Effector memory CD8-positive, alpha-beta T cell (primary cell): ENCODE measurements at regions not wholly inside any gene's neighbourhood (a gene's known extent, or its start where the extent isn't known, plus 50 kb on each side); places are given as distances from the start of the nearest gene placed in this dataset.

Experiments used
- ATAC-seq: fragments of 150-1000 bp; cut with Tn5 transposase; replicated peaks from 2 replicates; pipeline ENCODE4 v1.10.0; 2021; ENCODE audit warnings: mild to moderate bottlenecking, moderate library complexity
- DNase-seq, 3 experiments: peaks; one replicate each; pipeline ENCODE4 v3.0.0; 2021
- H3K27ac Mint-ChIP-seq, 2 donors: one replicate each; pipeline ENCODE4 v1.8.0; 2022; ENCODE audit warnings: mild to moderate bottlenecking in 2 of 2, mixed read lengths in 2 of 2, moderate library complexity in 2 of 2
- H3K27me3 Mint-ChIP-seq, 2 donors: one replicate each; pipeline ENCODE4 v1.8.0; 2022; ENCODE audit warnings: mixed read lengths in 2 of 2
- H3K36me3 Mint-ChIP-seq: one replicate; pipeline ENCODE4 v1.8.0; 2022; ENCODE audit warnings: mild to moderate bottlenecking, moderate library complexity, mixed read lengths; ENCODE audit not compliant: insufficient read depth
- H3K4me1 Mint-ChIP-seq, 2 donors: one replicate each; pipeline ENCODE4 v1.8.0; 2022; ENCODE audit warnings: low read depth in 2 of 2, mixed read lengths in 2 of 2
- H3K4me3 Mint-ChIP-seq, 2 donors: one replicate each; pipeline ENCODE4 v1.8.0; 2022; ENCODE audit warnings: mild to moderate bottlenecking in 2 of 2, mixed read lengths in 2 of 2, moderate library complexity in 2 of 2
- H3K9me3 Mint-ChIP-seq, 2 donors: one replicate each; pipeline ENCODE4 v1.8.0; 2022; ENCODE audit warnings: mixed read lengths in 2 of 2

GRCh38 chr2:236887953-236888793 is 197.5 kb upstream of the COPS8 start:
- no peak for ATAC-seq
- no peaks in the 10 kb centered on the region for H3K9me3 Mint-ChIP-seq

GRCh38 chr2:236888794-236889780 is 196.6 kb upstream of the COPS8 start:
- peaks cover 40 to 71% of the 10 kb centered on the region in 2 donors for H3K27me3 Mint-ChIP-seq
- no peak for DNase-seq
- no peaks in the 10 kb centered on the region for H3K9me3 Mint-ChIP-seq
- no peak for ATAC-seq
- H3K4me3 Mint-ChIP-seq = no peak overlapping the region
- peaks cover 0 to 1% of the 10 kb centered on the region in 2 donors for H3K4me1 Mint-ChIP-seq
- no peak overlapping the region for H3K27ac Mint-ChIP-seq
- no peaks in the 10 kb centered on the region for H3K36me3 Mint-ChIP-seq

More at GRCh38 chr2:236887953-236888793, 197.5 kb upstream of the COPS8 start:
- Mint-ChIP-seq H3K36me3 (no peaks in the 10 kb centered on the region), H3K4me1 (peaks cover 0 to 1% of the 10 kb centered on the region in 2 donors), H3K27ac (no peak overlapping the region), H3K27me3 (peaks cover 45 to 68% of the 10 kb centered on the region in 2 donors), H3K4me3 (no peak overlapping the region)
- DNase-seq = no peak

- no peak overlapping the region for H3K4me3 Mint-ChIP-seq
- H3K27ac Mint-ChIP-seq = no peak overlapping the region
- DNase-seq (no peak), ATAC-seq (no peak)
- no peaks in the 10 kb centered on the region for H3K36me3 Mint-ChIP-seq
- no peaks in the 10 kb centered on the region for H3K9me3 Mint-ChIP-seq
- H3K27me3 Mint-ChIP-seq = peaks cover 37 to 65% of the 10 kb centered on the region in 2 donors
- peaks cover 0 to 1% of the 10 kb centered on the region in 2 donors for H3K4me1 Mint-ChIP-seq
Measured at GRCh38 chr2:236889791-236890704, 195.6 kb upstream of the COPS8 start.

GRCh38 chr2:236892721-236893120 is 193.0 kb upstream of the COPS8 start:
- H3K9me3 Mint-ChIP-seq = no peaks in the 10 kb centered on the region
- ATAC-seq (no peak), DNase-seq (no peak)
- peaks cover 0 to 1% of the 10 kb centered on the region in 2 donors for H3K4me1 Mint-ChIP-seq
- H3K36me3 Mint-ChIP-seq = no peaks in the 10 kb centered on the region
- H3K4me3 Mint-ChIP-seq = no peak overlapping the region
- H3K27ac Mint-ChIP-seq = no peak overlapping the region
- peaks cover 43 to 64% of the 10 kb centered on the region in 2 donors for H3K27me3 Mint-ChIP-seq

- H3K27me3 Mint-ChIP-seq = peaks cover 36 to 52% of the 10 kb centered on the region in 2 donors
- DNase-seq (no peak), ATAC-seq (no peak)
- no peak overlapping the region for H3K27ac Mint-ChIP-seq
- no peak overlapping the region for H3K4me3 Mint-ChIP-seq
- no peaks in the 10 kb centered on the region for H3K9me3 Mint-ChIP-seq
- H3K36me3 Mint-ChIP-seq = no peaks in the 10 kb centered on the region
- H3K4me1 Mint-ChIP-seq = no peaks in the 10 kb centered on the region
Measured at GRCh38 chr2:236894791-236895190, 190.9 kb upstream of the COPS8 start.

- Mint-ChIP-seq H3K9me3 (no peaks in the 10 kb centered on the region), H3K4me1 (no peaks in the 10 kb centered on the region), H3K27ac (no peak overlapping the region), H3K4me3 (no peak overlapping the region), H3K27me3 (peaks cover 40 to 55% of the 10 kb centered on the region in 2 donors), H3K36me3 (no peaks in the 10 kb centered on the region)
- ATAC-seq = no peak
- DNase-seq = no peak
Measured at GRCh38 chr2:236895497-236895896, 190.2 kb upstream of the COPS8 start.

- Mint-ChIP-seq H3K4me3 (no peak overlapping the region), H3K27me3 (peaks cover 45 to 55% of the 10 kb centered on the region in 2 donors), H3K9me3 (no peaks in the 10 kb centered on the region), H3K36me3 (no peaks in the 10 kb centered on the region), H3K4me1 (no peaks in the 10 kb centered on the region), H3K27ac (no peak overlapping the region)
- ATAC-seq = no peak
- DNase-seq = no peak
Measured at GRCh38 chr2:236896688-236897087, 189.0 kb upstream of the COPS8 start.

- no peak for DNase-seq
- Mint-ChIP-seq H3K27ac (no peak overlapping the region), H3K4me1 (no peaks in the 10 kb centered on the region), H3K9me3 (no peaks in the 10 kb centered on the region), H3K36me3 (no peaks in the 10 kb centered on the region), H3K4me3 (no peak overlapping the region), H3K27me3 (peaks cover 46 to 62% of the 10 kb centered on the region in 2 donors)
- ATAC-seq = no peak
Measured at GRCh38 chr2:236899146-236899545, 186.5 kb upstream of the COPS8 start.

GRCh38 chr2:236899950-236900640 is 185.6 kb upstream of the COPS8 start:
- no peaks in the 10 kb centered on the region for H3K36me3 Mint-ChIP-seq
- H3K27me3 Mint-ChIP-seq = peaks cover 53 to 71% of the 10 kb centered on the region in 2 donors
- H3K27ac Mint-ChIP-seq = no peak overlapping the region
- no peaks in the 10 kb centered on the region for H3K4me1 Mint-ChIP-seq
- H3K9me3 Mint-ChIP-seq = no peaks in the 10 kb centered on the region
- DNase-seq (no peak), ATAC-seq (no peak)
- no peak overlapping the region for H3K4me3 Mint-ChIP-seq

GRCh38 chr2:236901956-236902355 is 183.7 kb upstream of the COPS8 start:
- no peaks in the 10 kb centered on the region for H3K36me3 Mint-ChIP-seq
- no peak overlapping the region for H3K4me3 Mint-ChIP-seq
- H3K27me3 Mint-ChIP-seq = peaks cover 46 to 75% of the 10 kb centered on the region in 2 donors
- no peak for ATAC-seq
- H3K4me1 Mint-ChIP-seq = no peaks in the 10 kb centered on the region
- H3K9me3 Mint-ChIP-seq = no peaks in the 10 kb centered on the region
- no peak for DNase-seq
- no peak overlapping the region for H3K27ac Mint-ChIP-seq

- Mint-ChIP-seq H3K27ac (no peak overlapping the region), H3K9me3 (no peaks in the 10 kb centered on the region), H3K4me1 (peaks cover 0 to 1% of the 10 kb centered on the region in 2 donors), H3K36me3 (peaks cover 2% of the 10 kb centered on the region), H3K4me3 (no peak overlapping the region), H3K27me3 (peaks cover 45 to 82% of the 10 kb centered on the region in 2 donors)
- DNase-seq (no peak), ATAC-seq (no peak)
Measured at GRCh38 chr2:236903978-236904377, 181.7 kb upstream of the COPS8 start.
